GM19035 (cell line): ENCODE measurements at regions not wholly inside any gene's neighbourhood (a gene's known extent, or its start where the extent isn't known, plus 50 kb on each side); places are given as distances from the start of the nearest gene placed in this dataset.
"Not testable (repeated sequence)": the region's sequence is repeated elsewhere in the genome, so short reads cannot be mapped to it uniquely, and the experiment has no call there.

Experiments used
- ATAC-seq: cut with Tn5 transposase; IDR thresholded peaks from one replicate; pipeline ENCODE4 v1.9.1; 2021; ENCODE audit not compliant: unreplicated experiment

GRCh38 chr16:51984395-51984794 is 562.5 kb downstream of the TOX3 start:
- ATAC-seq: no peak

GRCh38 chr16:51982715-51983680 is 563.9 kb downstream of the TOX3 start:
- ATAC-seq: no peak

DNA sequence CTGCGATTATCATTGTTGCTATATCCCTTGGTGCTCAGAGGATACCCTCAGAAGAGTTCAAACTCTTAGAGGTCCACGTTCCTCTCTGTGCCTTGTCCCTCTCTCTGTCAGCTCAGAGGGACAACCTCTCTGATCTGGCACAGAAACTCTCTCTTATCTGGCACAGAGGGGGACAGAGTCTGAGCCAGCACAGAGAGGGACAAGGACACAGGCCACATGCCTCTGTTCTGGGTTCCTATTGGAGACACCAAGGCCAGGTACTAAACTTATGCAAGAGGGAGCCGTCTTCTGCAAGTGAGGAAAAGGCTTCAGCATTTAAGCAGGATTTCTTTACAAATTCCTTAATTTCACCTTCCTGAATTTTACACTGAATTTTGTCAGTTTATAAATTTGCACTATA is 565.2 kb downstream of the TOX3 start:
- ATAC-seq: no peak

- ATAC-seq: not testable (repeated sequence)
These were observed 569.4 kb downstream of the TOX3 start for GRCh38 chr16:51977506-51977905.

GRCh38 chr16:51971184-51971583 is 575.8 kb downstream of the TOX3 start:
- ATAC-seq: no peak

GRCh38 chr16:51968749-51969148 is 578.2 kb downstream of the TOX3 start:
- ATAC-seq: no peak

GRCh38 chr16:51967646-51968045 is 579.3 kb downstream of the TOX3 start:
- ATAC-seq: no peak

GRCh38 chr16:51960931-51961330 is 586.0 kb downstream of the TOX3 start:
- no peak for ATAC-seq

DNA sequence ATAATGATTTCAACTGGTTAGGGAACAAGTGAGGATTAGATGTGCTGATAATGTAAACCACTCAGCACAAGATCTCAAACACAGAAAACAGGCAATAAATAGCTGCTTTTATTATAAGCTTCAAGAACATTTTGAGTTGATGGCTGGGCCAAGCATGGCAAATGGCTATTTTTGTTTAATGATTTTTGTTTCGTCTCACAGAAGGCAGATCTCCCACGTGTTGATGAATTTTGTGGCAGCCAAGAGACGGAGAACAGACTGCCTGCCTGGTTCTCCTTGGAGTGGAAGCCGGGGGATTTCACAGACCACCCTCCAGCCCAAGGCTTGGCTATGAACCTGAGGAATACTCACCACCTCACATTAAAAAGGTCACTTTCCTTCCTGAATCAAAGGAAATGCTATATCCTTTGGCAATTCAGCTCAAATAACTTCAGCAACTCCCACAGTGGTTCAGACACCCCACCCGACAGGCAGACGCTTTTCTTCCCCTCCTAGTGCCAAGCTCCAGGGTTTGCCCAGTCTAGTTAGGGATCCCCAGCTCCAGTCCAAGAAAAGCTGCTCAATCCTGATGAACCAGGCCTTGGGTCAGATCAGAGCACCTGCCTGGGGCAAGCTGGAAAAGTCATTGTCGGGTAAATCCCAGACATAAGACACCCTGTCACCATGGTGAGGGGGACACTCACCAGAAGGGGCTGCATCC is 593.5 kb downstream of the TOX3 start:
- no peak for ATAC-seq

GRCh38 chr16:51952500-51952899 is 594.4 kb downstream of the TOX3 start:
- no peak for ATAC-seq

GRCh38 chr16:51951668-51952298 is 595.2 kb downstream of the TOX3 start:
- no peak for ATAC-seq

DNA sequence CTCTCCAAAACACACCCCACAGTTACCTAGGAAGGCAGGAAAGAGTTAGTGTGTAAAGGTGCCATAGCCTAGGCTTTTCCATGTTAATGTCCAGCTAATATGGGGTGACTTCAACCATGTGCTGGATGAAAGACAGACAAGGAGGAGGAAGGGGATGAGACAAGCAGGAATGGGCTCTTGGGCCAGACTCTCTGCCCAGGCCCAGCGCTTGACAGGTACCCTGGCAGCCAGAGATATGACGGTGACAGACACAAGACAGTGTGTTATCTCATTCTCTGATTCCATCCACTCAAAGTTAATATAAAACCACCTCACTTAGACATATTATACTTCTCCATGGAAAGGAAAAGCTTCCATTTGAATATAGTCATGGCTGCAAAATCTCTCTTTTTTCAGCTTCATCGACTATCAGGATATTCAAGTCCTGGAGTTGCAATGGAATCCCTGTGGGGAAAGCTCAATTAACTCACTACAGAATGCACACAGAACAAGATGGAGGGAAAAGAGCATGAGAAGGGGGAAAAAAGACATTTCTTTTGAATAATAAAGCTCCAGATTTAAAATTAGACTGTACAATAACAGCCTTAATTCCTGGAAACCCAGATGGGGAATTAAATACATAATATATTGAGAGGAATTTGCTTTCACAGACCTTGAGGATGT is 596.7 kb downstream of the TOX3 start:
- no peak for ATAC-seq

DNA sequence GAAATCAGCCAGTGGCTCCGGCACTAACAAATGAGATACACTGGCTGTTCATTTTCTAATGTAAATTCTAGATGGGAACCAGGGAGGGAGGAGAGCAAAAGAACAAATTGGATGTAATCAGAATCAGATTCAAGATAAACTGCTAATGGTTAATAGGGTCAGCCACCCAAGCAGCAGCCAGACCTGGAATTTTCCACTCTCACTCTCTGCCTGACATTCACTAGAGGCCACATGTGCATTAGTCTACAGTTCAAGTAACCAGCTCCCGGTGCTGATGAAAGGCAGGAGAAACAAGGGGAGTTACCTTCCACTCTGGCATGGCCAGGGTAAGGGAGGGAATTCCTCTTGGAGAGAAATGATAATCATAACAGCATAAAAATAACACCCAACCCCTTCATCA is 597.7 kb downstream of the TOX3 start:
- no peak for ATAC-seq

- ATAC-seq: no peak
These were observed 605.5 kb downstream of the TOX3 start for GRCh38 chr16:51941412-51941811.

DNA sequence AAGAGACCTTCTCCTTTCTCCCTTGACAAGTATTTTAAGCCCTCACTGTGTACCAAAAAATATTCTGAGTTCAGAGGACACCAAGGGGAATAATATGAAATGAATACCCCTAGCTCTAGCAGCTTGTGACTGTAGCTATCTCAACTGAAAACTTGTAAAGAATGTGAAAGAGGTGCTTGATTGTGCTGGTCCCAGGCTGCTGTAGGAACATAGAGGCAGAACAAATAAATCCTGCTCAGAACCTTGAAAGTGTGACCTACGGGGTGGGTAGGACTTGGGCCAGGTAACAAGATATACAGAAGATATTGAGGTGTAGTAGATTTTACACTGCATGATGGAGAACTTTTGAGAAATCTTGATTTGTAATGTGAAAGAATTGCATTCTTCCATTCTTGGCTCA is 606.8 kb downstream of the TOX3 start:
- ATAC-seq: no peak

DNA sequence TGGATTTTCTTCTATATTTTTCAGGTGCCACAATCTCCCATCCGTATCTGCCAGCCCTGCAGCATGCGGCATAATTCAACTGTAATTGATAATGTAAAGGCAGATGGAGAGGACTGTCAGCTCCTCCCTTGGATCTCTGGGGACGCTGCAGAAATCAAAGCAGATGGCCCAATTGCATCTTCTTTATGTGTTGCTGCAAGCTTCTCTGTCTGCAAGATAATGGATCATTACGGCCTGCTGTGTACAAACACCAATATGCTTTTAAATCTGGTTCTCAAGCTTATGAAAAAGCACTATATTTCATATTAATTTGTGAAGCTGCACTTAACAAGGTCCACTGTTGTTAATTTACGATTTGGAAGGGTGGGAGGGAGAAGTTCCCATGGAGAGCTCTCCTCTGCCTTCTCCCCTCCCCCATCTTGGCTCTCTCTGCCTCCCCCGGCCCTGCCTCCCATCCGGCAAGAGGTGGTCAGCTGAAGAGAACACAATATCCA is 607.5 kb downstream of the TOX3 start:
- ATAC-seq: no peak

- ATAC-seq: no peak
These were observed 608.1 kb downstream of the TOX3 start for GRCh38 chr16:51938861-51939260.

DNA sequence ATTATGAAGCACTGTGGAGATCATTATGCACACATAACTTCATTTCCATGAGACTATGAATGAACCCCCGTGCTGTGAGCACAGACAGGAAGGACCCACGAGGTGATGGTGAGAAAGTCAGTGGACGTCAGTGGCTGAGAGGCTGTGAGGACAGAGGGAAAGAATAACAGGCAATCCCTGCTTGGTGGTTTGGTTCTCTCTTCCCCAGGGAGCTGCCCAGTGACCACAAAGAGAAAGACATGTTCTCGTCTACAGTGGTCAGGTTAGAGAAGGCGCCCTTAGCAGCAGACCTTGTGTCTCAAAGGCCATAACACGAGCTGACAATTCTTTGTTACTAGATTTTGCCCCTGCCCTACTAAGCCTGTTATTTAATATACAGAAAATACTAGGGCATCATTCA is 609.2 kb downstream of the TOX3 start:
- no peak for ATAC-seq

DNA sequence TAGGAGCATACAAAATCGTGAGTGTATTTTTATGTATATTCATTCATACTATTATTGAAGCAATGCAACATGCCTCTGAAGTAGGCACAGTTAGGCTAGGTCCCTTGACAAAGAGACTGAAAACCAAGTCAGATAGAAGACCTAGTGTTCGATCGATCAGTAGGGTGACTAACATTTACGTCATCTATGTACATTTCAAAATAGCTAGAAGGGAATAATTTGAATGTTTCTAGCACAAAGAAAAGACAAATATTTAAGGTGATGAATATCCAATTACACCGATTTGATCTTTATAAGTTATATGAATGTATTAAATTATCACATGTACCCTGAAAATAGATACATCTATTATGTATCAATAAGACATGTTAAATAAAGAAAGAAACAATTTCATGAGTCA is 610.1 kb downstream of the TOX3 start:
- no peak for ATAC-seq

GRCh38 chr16:51932317-51932716 is 614.6 kb downstream of the TOX3 start:
- ATAC-seq: no peak

DNA sequence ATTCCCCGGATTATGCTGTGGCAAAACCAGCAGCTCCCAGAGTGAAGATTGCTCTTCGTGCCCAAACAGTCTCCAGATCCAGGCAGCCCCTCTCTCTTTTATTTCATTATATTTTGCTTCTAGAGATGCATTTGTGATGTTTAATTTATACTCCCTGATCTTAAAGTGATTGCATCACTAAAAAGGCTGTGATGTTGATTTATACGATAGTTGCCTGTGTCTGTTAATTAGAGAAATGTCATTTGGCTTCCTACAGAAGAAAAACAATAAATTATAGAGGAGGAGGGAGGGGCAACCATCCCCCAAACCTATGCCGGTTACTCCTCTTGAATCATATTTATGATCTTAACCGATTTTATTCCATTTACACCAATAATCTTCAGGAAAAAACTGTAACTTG is 615.3 kb downstream of the TOX3 start:
- ATAC-seq: no peak
